ENCODE measurements at regions not wholly inside any gene's neighbourhood (a gene's known extent, or its start where the extent isn't known, plus 50 kb on each side); places are given as distances from the start of the nearest gene placed in this dataset.

GRCh38 chr2:236944561-236944960, 141.1 kb upstream of the COPS8 start:
- DNase-seq (ENCODE audit: extremely low read depth, low read depth), result no peak
- TF ChIP-seq CTCF (IDR thresholded peaks at IDR 0.05; ENCODE audit: low read depth, low read length, missing control alignments), result no peak
- H3K4me3 ChIP-seq (replicated peaks; ENCODE audit: low read depth, low read length), result no peak overlapping the region

GRCh38 chr2:236945431-236946016, 140.2 kb upstream of the COPS8 start:
- H3K4me3 ChIP-seq (replicated peaks; ENCODE audit: low read depth, low read length), result no peak overlapping the region
- no peak for DNase-seq (ENCODE audit: extremely low read depth, low read depth)
- TF ChIP-seq CTCF (IDR thresholded peaks at IDR 0.05; ENCODE audit: low read depth, low read length, missing control alignments), result no peak

- DNase-seq (ENCODE audit: extremely low read depth, low read depth), result no peak
- TF ChIP-seq CTCF (IDR thresholded peaks at IDR 0.05; ENCODE audit: low read depth, low read length, missing control alignments), result no peak
- H3K4me3 ChIP-seq (replicated peaks; ENCODE audit: low read depth, low read length), result no peak overlapping the region
Measured at GRCh38 chr2:236946871-236947270, 138.8 kb upstream of the COPS8 start.

- no peak overlapping the region for H3K4me3 ChIP-seq (replicated peaks; ENCODE audit: low read depth, low read length)
- no peak for TF ChIP-seq CTCF (IDR thresholded peaks at IDR 0.05; ENCODE audit: low read depth, low read length, missing control alignments)
- no peak for DNase-seq (ENCODE audit: extremely low read depth, low read depth)
Measured at GRCh38 chr2:236947294-236947693, 138.4 kb upstream of the COPS8 start.

GRCh38 chr2:236947896-236948295, 137.8 kb upstream of the COPS8 start:
- H3K4me3 ChIP-seq (replicated peaks; ENCODE audit: low read depth, low read length), result no peak overlapping the region
- TF ChIP-seq CTCF (IDR thresholded peaks at IDR 0.05; ENCODE audit: low read depth, low read length, missing control alignments), result no peak
- no peak for DNase-seq (ENCODE audit: extremely low read depth, low read depth)

GRCh38 chr2:236949089-236949905, 136.4 kb upstream of the COPS8 start:
- no peak overlapping the region for H3K4me3 ChIP-seq (replicated peaks; ENCODE audit: low read depth, low read length)
- DNase-seq (ENCODE audit: extremely low read depth, low read depth), result no peak

More at GRCh38 chr2:236949089-236949905, 136.4 kb upstream of the COPS8 start:
- TF ChIP-seq CTCF (IDR thresholded peaks at IDR 0.05; ENCODE audit: low read depth, low read length, missing control alignments), result no peak
